Activated CD4-positive, alpha-beta memory T cell treated with anti-CD3 and anti-CD28 coated beads, Interleukin-2, amount 10 ng/mL, durations not matched to agents 7 days and 5 days (primary cell): ENCODE measurements at regions not wholly inside any gene's neighbourhood (a gene's known extent, or its start where the extent isn't known, plus 50 kb on each side); places are given as distances from the start of the nearest gene placed in this dataset.
"Not testable (repeated sequence)": the region's sequence is repeated elsewhere in the genome, so short reads cannot be mapped to it uniquely, and the experiment has no call there.

Experiments used
- CTCF ChIA-PET: fragments of 350-600 bp; sonication (Branson Sonifier 250); formaldehyde crosslinking; loops from one replicate; lab custom pipeline; 2021; ENCODE audit warnings: antibody characterized with exemption, inconsistent platforms; lab: Charles Lee
- POLR2A ChIA-PET: fragments of 350-600 bp; sonication (Branson Sonifier 250); formaldehyde crosslinking; loops from one replicate; lab custom pipeline; 2021; ENCODE audit warnings: antibody characterized with exemption; lab: Charles Lee
- DNase-seq: peaks from one replicate; pipeline ENCODE4 v3.0.0-alpha.2; 2020
- H3K27ac Mint-ChIP-seq: one replicate; pipeline ENCODE4 v1.8.0; 2021; ENCODE audit warnings: mild to moderate bottlenecking, mixed read lengths
- H3K27me3 Mint-ChIP-seq: one replicate; pipeline ENCODE4 v1.8.0; 2021; ENCODE audit warnings: mixed read lengths
- H3K36me3 Mint-ChIP-seq: one replicate; pipeline ENCODE4 v1.8.0; 2021; ENCODE audit warnings: low read depth, mixed read lengths
- H3K4me1 Mint-ChIP-seq: one replicate; pipeline ENCODE4 v1.8.0; 2021; ENCODE audit warnings: mixed read lengths
- H3K4me3 Mint-ChIP-seq: one replicate; pipeline ENCODE4 v1.8.0; 2021; ENCODE audit warnings: mild to moderate bottlenecking, mixed read lengths
- H3K9me3 Mint-ChIP-seq: one replicate; pipeline ENCODE4 v1.8.0; 2021; ENCODE audit warnings: mixed read lengths

DNA sequence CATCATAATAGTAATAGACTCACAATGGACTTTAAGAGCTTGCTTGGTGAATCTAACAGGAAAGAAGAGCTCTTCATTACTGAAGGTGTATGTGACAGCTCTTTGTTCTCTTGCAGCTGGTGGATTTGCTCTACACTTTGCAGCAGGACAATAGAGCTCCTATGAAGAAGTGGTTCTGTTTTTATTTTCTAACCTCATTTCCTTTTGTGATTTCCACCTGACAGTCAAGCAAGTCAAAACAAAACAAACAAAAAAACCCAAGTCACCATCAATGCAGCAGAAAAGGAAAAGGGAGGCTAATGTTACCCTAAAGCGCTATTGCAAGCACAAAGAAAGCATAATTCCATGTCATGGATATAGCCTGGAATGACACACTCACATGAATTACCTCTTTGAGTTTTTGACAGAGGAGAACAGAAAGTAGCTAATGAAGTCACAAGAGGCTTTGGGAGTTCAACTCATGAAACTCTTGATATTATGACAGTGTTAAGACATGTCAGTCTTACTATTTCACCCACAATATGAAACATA is 1188.1 kb downstream of the EPHA7 start:
- ChIA-PET POLR2A (no interaction called here), CTCF (no interaction called here)
- Mint-ChIP-seq H3K9me3 (peaks cover 15% of the 10 kb centered on the region), H3K4me3 (no peak overlapping the region), H3K27me3 (no peaks in the 10 kb centered on the region), H3K27ac (no peak overlapping the region), H3K36me3 (no peaks in the 10 kb centered on the region), H3K4me1 (no peaks in the 10 kb centered on the region)
- no peak for DNase-seq

DNA sequence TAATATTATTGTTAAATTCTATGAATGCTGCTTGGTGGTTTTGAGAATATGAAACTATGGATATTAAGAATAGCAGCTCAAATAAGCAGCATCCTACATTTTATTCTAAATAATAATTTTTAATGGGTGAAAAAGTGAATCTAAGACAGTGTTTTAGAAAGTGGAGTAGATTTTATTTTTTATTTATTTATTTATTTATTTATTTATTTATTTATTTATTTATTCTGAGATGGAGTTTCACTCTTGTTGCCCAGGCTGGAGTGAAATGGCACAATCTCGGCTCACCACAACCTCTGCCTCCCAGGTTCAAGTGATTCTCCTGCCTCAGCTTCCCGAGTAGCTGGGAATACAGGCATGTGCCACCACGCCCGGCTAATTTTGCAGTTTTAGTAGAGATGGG is 1199.4 kb downstream of the EPHA7 start:
- POLR2A ChIA-PET, H3K36me3 Mint-ChIP-seq, CTCF ChIA-PET, H3K27me3 Mint-ChIP-seq, H3K4me1 Mint-ChIP-seq, H3K27ac Mint-ChIP-seq, DNase-seq, H3K4me3 Mint-ChIP-seq, H3K9me3 Mint-ChIP-seq: not testable (repeated sequence)

DNA sequence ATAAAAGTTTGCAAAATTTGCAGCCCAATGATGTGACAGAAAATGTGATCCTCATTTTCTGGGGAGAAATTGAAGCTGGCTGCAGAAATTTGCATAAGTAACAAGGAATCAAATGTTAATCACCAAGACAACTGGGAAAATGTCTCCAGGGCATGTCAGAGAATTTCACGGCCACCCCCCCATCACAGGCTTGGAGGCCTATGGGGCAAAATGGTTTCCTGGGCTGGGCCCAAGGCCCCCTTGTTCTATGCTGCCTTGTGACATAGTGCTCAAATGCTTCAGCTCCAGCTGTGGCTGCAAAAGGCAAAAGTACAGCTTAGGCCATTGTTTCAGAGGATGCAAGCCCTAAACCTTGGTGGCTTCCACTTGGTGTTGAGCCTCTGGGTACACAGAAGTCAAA is 1202.6 kb downstream of the EPHA7 start:
- Mint-ChIP-seq H3K9me3 (peaks cover 10% of the 10 kb centered on the region), H3K4me1 (no peaks in the 10 kb centered on the region), H3K4me3 (no peak overlapping the region), H3K27ac (no peak overlapping the region), H3K27me3 (no peaks in the 10 kb centered on the region), H3K36me3 (no peaks in the 10 kb centered on the region)
- ChIA-PET POLR2A (no interaction called here), CTCF (no interaction called here)
- no peak for DNase-seq

DNA sequence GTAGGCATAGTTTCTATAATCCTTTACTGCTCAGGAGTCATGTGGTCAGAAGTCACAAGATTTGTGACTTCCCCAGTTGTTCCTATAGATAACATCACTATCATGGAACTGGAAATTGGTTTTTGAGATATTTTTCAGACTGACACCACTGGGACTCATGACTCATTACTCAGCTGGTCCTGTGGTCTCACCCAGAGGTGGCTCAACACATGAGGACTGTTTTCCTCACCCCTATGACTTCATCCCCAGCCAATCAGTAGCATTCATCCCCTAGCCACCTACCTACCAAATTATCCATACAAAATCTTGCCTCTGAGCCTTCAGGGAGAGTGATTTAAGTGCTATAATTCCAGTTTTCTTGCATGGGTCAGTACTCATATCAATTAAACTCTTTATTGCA is 1217.7 kb downstream of the EPHA7 start:
- Mint-ChIP-seq H3K36me3 (no peaks in the 10 kb centered on the region), H3K27me3 (no peaks in the 10 kb centered on the region), H3K4me1 (no peaks in the 10 kb centered on the region), H3K4me3 (no peak overlapping the region), H3K9me3 (peaks cover 8% of the 10 kb centered on the region), H3K27ac (no peak overlapping the region)
- POLR2A ChIA-PET, result no interaction called here
- DNase-seq, result no peak
- CTCF ChIA-PET, result no interaction called here

DNA sequence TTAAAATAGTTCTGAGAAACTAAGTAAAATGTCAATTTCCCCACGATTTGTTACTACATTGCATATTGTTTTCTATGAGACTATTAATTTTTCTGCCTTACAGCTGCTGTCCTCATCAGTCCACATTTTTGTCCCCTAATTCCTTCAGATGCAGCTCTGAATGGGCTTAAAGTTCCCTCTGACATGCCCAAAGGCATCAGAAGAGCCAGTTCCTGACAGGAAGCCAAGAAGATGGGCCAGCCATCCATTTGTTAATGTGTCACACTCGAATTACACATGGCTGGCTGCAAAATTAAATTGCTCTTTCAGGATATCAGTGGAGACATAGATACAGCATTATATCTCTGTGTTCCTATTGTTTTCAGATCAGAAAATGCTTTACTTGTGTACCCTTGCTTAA is 1223.0 kb downstream of the EPHA7 start:
- no peaks in the 10 kb centered on the region for H3K4me1 Mint-ChIP-seq
- no peaks in the 10 kb centered on the region for H3K36me3 Mint-ChIP-seq
- no peak overlapping the region for H3K4me3 Mint-ChIP-seq
- no peaks in the 10 kb centered on the region for H3K27me3 Mint-ChIP-seq
- ChIA-PET POLR2A (no interaction called here), CTCF (no interaction called here)
- DNase-seq, result no peak
- no peak overlapping the region for H3K27ac Mint-ChIP-seq
- H3K9me3 Mint-ChIP-seq, result peaks cover 3% of the 10 kb centered on the region

DNA sequence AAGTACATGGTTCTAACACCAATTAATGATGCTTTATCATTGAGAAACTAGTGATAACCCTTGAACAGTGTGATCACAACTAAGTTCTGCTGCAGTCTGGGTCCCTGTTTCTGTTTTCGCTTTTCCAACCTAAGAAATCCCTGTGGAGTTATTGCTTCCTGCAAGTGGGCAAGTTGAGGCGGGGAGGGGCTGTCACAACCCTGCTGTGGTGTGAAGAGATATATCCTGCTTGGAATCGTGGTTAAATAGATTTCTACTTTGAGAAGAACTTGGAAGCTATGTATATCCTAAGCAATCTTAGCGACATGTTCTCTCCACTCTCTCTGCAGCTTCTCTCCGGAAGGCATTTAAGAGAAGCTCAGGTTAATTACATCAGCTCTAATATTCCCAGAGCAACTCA is 1223.6 kb downstream of the EPHA7 start:
- no peaks in the 10 kb centered on the region for H3K4me1 Mint-ChIP-seq
- H3K27me3 Mint-ChIP-seq, result no peaks in the 10 kb centered on the region
- POLR2A ChIA-PET, result no interaction called here
- H3K4me3 Mint-ChIP-seq, result no peak overlapping the region
- peaks cover 3% of the 10 kb centered on the region for H3K9me3 Mint-ChIP-seq
- no peak for DNase-seq
- no peaks in the 10 kb centered on the region for H3K36me3 Mint-ChIP-seq
- H3K27ac Mint-ChIP-seq, result no peak overlapping the region
- CTCF ChIA-PET, result no interaction called here

DNA sequence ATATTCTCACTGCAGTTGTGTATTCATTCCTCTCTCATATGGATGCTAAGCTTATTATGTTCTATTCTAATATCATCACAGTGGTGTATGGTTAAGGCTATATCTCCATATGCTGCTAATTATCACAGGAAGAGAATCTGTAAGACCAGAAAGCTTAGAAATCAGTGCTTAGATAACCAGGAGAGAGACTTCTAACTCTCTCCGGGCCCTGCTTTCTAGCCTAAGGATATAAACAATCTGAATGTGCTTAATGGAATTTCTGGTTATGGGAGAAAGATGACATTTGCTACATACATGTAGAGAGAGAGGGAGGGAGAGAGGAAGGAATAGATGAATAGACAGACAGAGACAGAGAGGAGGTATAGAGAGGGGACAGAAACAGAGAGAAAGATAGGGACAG is 1231.3 kb downstream of the EPHA7 start:
- Mint-ChIP-seq H3K27ac (no peak overlapping the region), H3K9me3 (no peaks in the 10 kb centered on the region), H3K27me3 (no peaks in the 10 kb centered on the region), H3K36me3 (no peaks in the 10 kb centered on the region), H3K4me3 (no peak overlapping the region), H3K4me1 (no peaks in the 10 kb centered on the region)
- POLR2A ChIA-PET, result no interaction called here
- CTCF ChIA-PET, result no interaction called here
- DNase-seq, result no peak

DNA sequence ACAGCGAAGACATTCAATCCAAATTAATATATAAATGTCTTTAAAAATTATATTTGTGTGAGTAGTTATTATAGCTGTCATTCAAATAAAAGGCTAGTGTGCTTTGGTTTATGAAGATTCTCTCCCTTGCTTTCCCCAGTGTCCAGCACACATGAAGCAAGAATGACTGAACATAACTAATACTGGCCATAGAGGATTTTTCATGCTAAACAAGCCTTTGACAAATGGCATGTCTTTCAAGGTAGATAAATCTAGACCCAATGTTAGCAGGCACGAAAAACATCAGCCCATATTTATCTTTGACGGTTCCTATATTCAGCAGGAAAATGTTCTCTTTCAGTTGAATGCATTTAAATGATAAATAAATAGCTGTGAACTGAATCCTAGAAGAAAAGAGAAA is 1234.4 kb downstream of the EPHA7 start:
- no peak overlapping the region for H3K27ac Mint-ChIP-seq
- no peaks in the 10 kb centered on the region for H3K27me3 Mint-ChIP-seq
- CTCF ChIA-PET, result no interaction called here
- H3K4me1 Mint-ChIP-seq, result no peaks in the 10 kb centered on the region
- POLR2A ChIA-PET, result no interaction called here
- H3K4me3 Mint-ChIP-seq, result no peak overlapping the region
- no peaks in the 10 kb centered on the region for H3K9me3 Mint-ChIP-seq
- H3K36me3 Mint-ChIP-seq, result no peaks in the 10 kb centered on the region
- no peak for DNase-seq

DNA sequence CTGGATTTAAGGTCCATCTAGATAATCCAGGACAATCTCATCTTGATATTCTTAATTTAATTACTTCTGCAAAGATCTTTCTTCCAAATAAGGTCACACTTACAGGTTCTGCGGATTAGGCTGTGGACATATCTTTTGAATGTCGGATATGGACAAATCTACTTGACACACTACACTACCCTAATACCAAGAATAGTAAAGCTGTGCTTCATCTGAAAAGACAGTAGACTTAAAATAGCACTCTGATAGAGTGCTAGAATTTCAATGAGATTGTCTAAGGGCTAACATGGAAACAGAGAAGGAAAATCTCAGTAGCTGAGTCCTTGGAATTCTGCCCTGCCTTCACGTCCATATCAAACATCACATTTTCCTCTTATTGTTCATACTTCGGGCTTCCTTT is 1238.0 kb downstream of the EPHA7 start:
- no peak overlapping the region for H3K4me3 Mint-ChIP-seq
- no peak overlapping the region for H3K27ac Mint-ChIP-seq
- ChIA-PET CTCF (no interaction called here), POLR2A (no interaction called here)
- no peaks in the 10 kb centered on the region for H3K4me1 Mint-ChIP-seq
- no peaks in the 10 kb centered on the region for H3K36me3 Mint-ChIP-seq
- no peaks in the 10 kb centered on the region for H3K9me3 Mint-ChIP-seq
- DNase-seq, result no peak
- H3K27me3 Mint-ChIP-seq, result no peaks in the 10 kb centered on the region

DNA sequence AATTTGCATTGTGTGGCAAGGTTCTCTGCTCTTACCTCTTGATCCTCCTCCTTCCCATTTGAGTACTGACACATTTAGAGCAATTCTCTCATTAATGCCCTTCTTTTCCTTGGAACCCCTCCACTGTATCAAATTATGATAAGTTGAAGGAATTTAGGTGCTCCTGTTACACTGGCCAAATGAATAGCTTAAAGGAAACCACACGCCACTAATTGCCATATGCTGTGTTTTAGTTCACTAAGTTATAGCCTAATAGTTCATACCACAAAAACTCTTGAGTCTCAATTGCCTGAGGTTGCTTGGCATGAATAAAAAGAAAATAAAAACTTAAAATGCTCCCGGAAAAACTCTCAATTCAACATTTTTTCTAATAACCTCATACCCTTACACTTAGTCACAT is 1239.3 kb downstream of the EPHA7 start:
- no peaks in the 10 kb centered on the region for H3K4me1 Mint-ChIP-seq
- H3K27ac Mint-ChIP-seq, result no peak overlapping the region
- no peak overlapping the region for H3K4me3 Mint-ChIP-seq
- CTCF ChIA-PET, result no interaction called here
- H3K9me3 Mint-ChIP-seq, result no peaks in the 10 kb centered on the region
- POLR2A ChIA-PET, result no interaction called here
- no peaks in the 10 kb centered on the region for H3K27me3 Mint-ChIP-seq
- no peak for DNase-seq
- H3K36me3 Mint-ChIP-seq, result no peaks in the 10 kb centered on the region

DNA sequence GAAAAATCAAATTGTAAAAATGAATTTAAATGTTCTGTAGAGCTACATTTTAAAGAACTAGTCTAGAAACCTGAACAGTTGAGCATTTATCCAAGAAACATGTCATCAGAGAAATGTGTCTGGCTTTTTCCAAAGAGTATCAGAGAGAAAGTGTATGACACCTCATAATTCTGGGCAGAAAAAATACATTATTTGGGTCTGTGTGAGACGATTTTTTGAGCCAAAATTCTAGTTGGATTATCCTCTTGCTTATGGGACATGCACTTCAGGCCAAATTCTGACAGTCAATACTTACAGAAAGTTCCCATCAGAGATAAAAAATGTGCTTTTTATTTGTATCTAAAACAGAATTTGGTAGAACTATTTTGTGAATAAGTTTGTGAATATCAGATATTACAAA is 1242.7 kb downstream of the EPHA7 start:
- no peak overlapping the region for H3K27ac Mint-ChIP-seq
- no peak overlapping the region for H3K4me3 Mint-ChIP-seq
- peaks cover 2% of the 10 kb centered on the region for H3K9me3 Mint-ChIP-seq
- POLR2A ChIA-PET, result no interaction called here
- no peaks in the 10 kb centered on the region for H3K4me1 Mint-ChIP-seq
- DNase-seq, result no peak
- no peaks in the 10 kb centered on the region for H3K27me3 Mint-ChIP-seq
- no peaks in the 10 kb centered on the region for H3K36me3 Mint-ChIP-seq
- CTCF ChIA-PET, result no interaction called here

DNA sequence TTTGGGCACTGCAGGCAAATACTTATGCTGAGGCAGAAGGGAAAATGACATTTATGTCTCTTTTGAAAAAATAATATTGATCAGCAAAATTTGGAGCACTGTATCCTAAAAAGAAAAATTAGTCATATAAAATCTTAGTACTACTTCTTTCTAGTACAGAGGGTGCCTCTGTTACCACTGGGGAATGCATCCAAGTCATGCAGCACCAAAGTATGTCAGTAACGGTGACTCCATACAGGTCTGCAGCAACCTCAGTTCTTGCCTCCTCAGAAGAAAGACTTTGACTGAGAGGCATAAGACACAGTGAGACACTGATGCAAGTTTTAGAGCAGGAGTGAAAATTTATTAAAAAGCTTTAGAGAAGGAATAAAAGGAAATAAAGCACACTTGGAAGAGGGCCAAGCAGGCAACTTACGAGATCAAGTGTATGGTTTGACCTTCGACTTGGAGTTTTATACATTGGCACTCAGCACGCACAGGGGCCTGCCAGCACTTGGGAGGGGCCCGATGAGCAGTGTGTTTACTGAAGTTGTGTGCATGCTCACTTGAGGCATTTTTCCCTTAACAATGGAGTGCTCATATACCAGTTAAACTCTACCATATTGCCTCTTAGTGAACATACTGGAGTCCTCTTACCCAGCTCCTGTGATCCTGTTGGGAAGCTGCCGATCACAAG is 1244.8 kb downstream of the EPHA7 start:
- Mint-ChIP-seq H3K27ac (no peak overlapping the region), H3K4me1 (no peaks in the 10 kb centered on the region), H3K27me3 (no peaks in the 10 kb centered on the region), H3K4me3 (no peak overlapping the region), H3K9me3 (peaks cover 2% of the 10 kb centered on the region), H3K36me3 (no peaks in the 10 kb centered on the region)
- no peak for DNase-seq
- ChIA-PET POLR2A (no interaction called here), CTCF (no interaction called here)

DNA sequence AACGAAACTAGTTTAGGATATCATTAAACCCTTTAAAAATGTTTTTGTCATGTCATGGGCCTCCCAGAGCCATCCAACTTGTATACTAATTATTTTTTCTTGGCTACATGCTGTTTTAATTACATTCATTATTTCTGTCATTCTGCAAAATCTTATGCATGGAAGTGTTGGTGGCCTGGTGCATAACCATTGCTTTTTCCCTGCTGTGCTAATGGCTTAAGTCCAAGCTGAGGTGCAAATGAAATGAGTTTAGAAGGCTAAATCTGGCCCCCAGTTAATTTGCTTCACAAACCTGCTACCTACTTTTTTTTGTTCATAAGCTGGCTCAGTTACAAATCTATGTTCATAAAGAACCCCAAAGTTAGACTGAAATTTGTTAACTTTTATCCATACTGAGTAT is 1249.9 kb downstream of the EPHA7 start:
- Mint-ChIP-seq H3K4me3 (no peak overlapping the region), H3K4me1 (no peaks in the 10 kb centered on the region), H3K27me3 (no peaks in the 10 kb centered on the region), H3K9me3 (peaks cover 2% of the 10 kb centered on the region), H3K36me3 (no peaks in the 10 kb centered on the region), H3K27ac (no peak overlapping the region)
- DNase-seq, result no peak
- CTCF ChIA-PET, result no interaction called here
- POLR2A ChIA-PET, result no interaction called here

DNA sequence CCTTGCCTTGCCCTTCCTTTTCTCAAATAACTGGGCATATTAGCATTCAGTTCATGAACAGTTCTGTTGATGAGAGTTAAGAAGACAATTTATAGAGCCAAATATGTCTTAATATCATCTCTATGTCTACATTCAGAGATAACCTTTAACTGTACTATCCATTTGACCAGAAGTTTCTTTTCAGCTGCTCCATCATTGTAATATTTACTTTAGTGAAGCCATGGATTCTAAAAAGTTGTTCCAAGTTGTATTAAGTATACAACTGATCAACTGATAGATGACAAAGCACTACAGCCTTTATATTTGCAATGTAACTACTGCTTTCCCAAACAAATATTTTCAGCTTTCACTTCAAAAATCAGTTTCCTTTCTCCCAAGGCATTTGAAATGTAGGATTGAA is 1252.7 kb downstream of the EPHA7 start:
- H3K4me1 Mint-ChIP-seq, result no peaks in the 10 kb centered on the region
- CTCF ChIA-PET, result no interaction called here
- H3K4me3 Mint-ChIP-seq, result no peak overlapping the region
- H3K9me3 Mint-ChIP-seq, result no peaks in the 10 kb centered on the region
- DNase-seq, result no peak
- POLR2A ChIA-PET, result no interaction called here
- no peaks in the 10 kb centered on the region for H3K36me3 Mint-ChIP-seq
- no peaks in the 10 kb centered on the region for H3K27me3 Mint-ChIP-seq
- no peak overlapping the region for H3K27ac Mint-ChIP-seq
